ENCODE measurements at regions not wholly inside any gene's neighbourhood (a gene's known extent, or its start where the extent isn't known, plus 50 kb on each side); places are given as distances from the start of the nearest gene placed in this dataset.
"Not testable (repeated sequence)": the region's sequence is repeated elsewhere in the genome, so short reads cannot be mapped to it uniquely, and the experiment has no call there.

- DNase-seq (ENCODE audit: low read depth): no peak
Measured at GRCh38 chr7:142698429-142698828, 50.8 kb upstream of the PRSS1 start.

GRCh38 chr7:142697270-142697669 lies 52.0 kb upstream of the PRSS1 start:
- no peak for DNase-seq (ENCODE audit: low read depth)

- no peak for DNase-seq (ENCODE audit: low read depth)
Measured at GRCh38 chr7:142696456-142697179, 52.7 kb upstream of the PRSS1 start.

GRCh38 chr7:142693911-142694310 lies 55.4 kb upstream of the PRSS1 start:
- DNase-seq (ENCODE audit: low read depth): no peak

- DNase-seq (ENCODE audit: low read depth): no peak
Measured at GRCh38 chr7:142690554-142691182, 58.6 kb upstream of the PRSS1 start.

- no peak for DNase-seq (ENCODE audit: low read depth)
Measured at GRCh38 chr7:142689439-142690120, 59.7 kb upstream of the PRSS1 start.

GRCh38 chr7:142685877-142686508 lies 63.3 kb upstream of the PRSS1 start:
- DNase-seq (ENCODE audit: low read depth): no peak

- DNase-seq (ENCODE audit: low read depth): no peak
Measured at GRCh38 chr7:142681314-142682092, 67.8 kb upstream of the PRSS1 start.

- no peak for DNase-seq (ENCODE audit: low read depth)
Measured at GRCh38 chr7:142671506-142671905, 77.8 kb upstream of the PRSS1 start.

GRCh38 chr7:142670511-142670910 lies 78.8 kb upstream of the PRSS1 start:
- DNase-seq (ENCODE audit: low read depth): peak; percentile 8

GRCh38 chr7:142669074-142669654 lies 80.1 kb upstream of the PRSS1 start:
- peak; percentile 17 for DNase-seq (ENCODE audit: low read depth)

- DNase-seq (ENCODE audit: low read depth): no peak
Measured at GRCh38 chr7:142668495-142668894, 80.8 kb upstream of the PRSS1 start.

- no peak for DNase-seq (ENCODE audit: low read depth)
Measured at GRCh38 chr7:142657376-142657775, 91.9 kb upstream of the PRSS1 start.

- no peak for DNase-seq (ENCODE audit: low read depth)
Measured at GRCh38 chr7:142654398-142654797, 94.9 kb upstream of the PRSS1 start.

- no peak for DNase-seq (ENCODE audit: low read depth)
Measured at GRCh38 chr7:142647749-142648148, 101.5 kb upstream of the PRSS1 start.

GRCh38 chr7:142646386-142647140 lies 102.7 kb upstream of the PRSS1 start:
- DNase-seq (ENCODE audit: low read depth): no peak

- DNase-seq (ENCODE audit: low read depth): no peak
Measured at GRCh38 chr7:142645777-142646176, 103.5 kb upstream of the PRSS1 start.

- DNase-seq (ENCODE audit: low read depth): no peak
Measured at GRCh38 chr7:142642316-142642715, 107.0 kb upstream of the PRSS1 start.

GRCh38 chr7:142641252-142641651 lies 108.0 kb upstream of the PRSS1 start:
- not testable (repeated sequence) for DNase-seq (ENCODE audit: low read depth)

GRCh38 chr7:142638581-142638980 lies 110.7 kb upstream of the PRSS1 start:
- no peak for DNase-seq (ENCODE audit: low read depth)

GRCh38 chr7:142637240-142637639 lies 112.0 kb upstream of the PRSS1 start:
- DNase-seq (ENCODE audit: low read depth): no peak

Data from amniotic epithelial cell (primary cell).